ENCODE measurements at regions not wholly inside any gene's neighbourhood (a gene's known extent, or its start where the extent isn't known, plus 50 kb on each side); places are given as distances from the start of the nearest gene placed in this dataset.

DNA sequence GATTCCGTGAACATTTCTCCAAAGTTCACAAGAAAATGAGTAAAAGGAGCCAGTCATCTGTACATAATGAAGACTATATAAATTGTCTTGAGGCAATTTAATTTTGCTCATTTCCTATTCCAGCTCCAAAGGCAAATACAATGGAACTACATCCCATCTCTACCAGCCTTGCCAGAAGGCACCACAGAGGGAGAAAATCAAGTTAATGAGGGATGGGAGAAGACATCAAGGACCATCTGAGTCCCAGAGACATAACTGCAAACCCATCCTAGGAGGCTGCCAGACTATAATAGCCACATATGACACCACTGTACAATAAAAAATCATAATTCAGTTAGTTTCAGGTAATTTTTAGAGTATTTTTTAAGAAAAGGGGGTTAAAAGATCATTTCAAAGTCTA is 136.3 kb upstream of the RGMB start:
- H3K27ac ChIP-seq: no peak overlapping the region
- no peak for ATAC-seq
- no peaks in the 10 kb centered on the region for H3K27me3 ChIP-seq
- intact Hi-C loops (cut with DNase I): no loop called here
- no peaks in the 10 kb centered on the region for H3K9me3 ChIP-seq
- no peaks in the 10 kb centered on the region for H3K36me3 ChIP-seq
- H3K4me3 ChIP-seq: no peak overlapping the region
- no peak for TF ChIP-seq CTCF (IDR thresholded peaks at IDR 0.05)
- H3K4me1 ChIP-seq: no peaks in the 10 kb centered on the region
- no peak for DNase-seq

DNA sequence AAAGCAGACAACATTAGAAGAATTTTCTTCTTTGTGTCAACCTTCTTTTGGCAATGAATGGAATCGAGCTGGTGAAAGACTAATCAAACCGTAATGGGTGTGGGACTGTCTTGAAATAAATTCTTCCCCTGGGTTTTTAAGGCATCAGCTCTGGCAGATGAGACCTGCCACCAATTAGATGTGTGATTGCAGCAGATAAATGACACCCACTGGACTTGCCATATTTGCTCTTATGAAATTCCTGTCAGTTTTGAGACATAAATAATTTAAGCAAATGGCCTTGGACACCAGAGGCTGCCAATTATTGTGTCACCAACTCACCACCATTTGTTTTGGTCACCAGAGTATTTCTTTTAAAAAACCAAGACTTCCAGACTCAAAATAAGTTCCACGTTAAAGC is 135.9 kb upstream of the RGMB start:
- TF ChIP-seq CTCF (IDR thresholded peaks at IDR 0.05): no peak
- Histone ChIP-seq H3K4me3 (no peak overlapping the region), H3K9me3 (no peaks in the 10 kb centered on the region), H3K27ac (no peak overlapping the region), H3K36me3 (no peaks in the 10 kb centered on the region), H3K27me3 (no peaks in the 10 kb centered on the region), H3K4me1 (no peaks in the 10 kb centered on the region)
- ATAC-seq (no peak), DNase-seq (no peak)
- intact Hi-C loops (cut with DNase I): no loop called here

GRCh38 chr5:98638111-98638510 is 135.4 kb upstream of the RGMB start:
- TF ChIP-seq CTCF (IDR thresholded peaks at IDR 0.05): no peak
- Histone ChIP-seq H3K4me3 (no peak overlapping the region), H3K4me1 (no peaks in the 10 kb centered on the region), H3K27me3 (no peaks in the 10 kb centered on the region), H3K27ac (no peak overlapping the region), H3K9me3 (no peaks in the 10 kb centered on the region), H3K36me3 (no peaks in the 10 kb centered on the region)
- intact Hi-C loops (cut with DNase I): no loop called here
- DNase-seq (no peak), ATAC-seq (no peak)

- H3K4me3 ChIP-seq: no peak overlapping the region
- H3K36me3 ChIP-seq: no peaks in the 10 kb centered on the region
- intact Hi-C loops (cut with DNase I): no loop called here
- no peaks in the 10 kb centered on the region for H3K9me3 ChIP-seq
- H3K27me3 ChIP-seq: no peaks in the 10 kb centered on the region
- no peak overlapping the region for H3K27ac ChIP-seq
- DNase-seq (no peak), ATAC-seq (no peak)
- H3K4me1 ChIP-seq: no peaks in the 10 kb centered on the region
- TF ChIP-seq CTCF (IDR thresholded peaks at IDR 0.05): no peak
Observed at GRCh38 chr5:98638701-98639100, 134.8 kb upstream of the RGMB start.

DNA sequence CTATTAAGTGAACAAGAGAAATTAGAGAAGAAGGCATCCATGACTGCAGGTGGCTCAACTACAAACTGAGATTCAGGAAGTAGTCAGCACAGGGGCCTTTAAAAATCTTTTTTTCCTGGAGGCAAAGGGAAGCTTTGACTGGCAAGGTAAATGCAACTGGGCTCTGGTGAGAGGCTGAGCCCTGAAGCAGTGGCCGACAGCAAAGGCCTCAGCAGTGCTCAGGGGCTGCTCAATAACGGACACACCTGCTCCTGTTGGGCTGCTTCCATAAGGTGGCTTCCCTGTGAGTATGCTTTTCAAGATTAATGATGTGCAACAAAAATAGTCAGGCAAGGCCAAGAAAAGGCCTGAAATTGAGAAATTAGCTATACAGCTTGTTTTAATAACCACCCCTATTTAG is 134.2 kb upstream of the RGMB start:
- no peak for ATAC-seq
- no peak overlapping the region for H3K4me3 ChIP-seq

More for the DNA sequence above, 134.2 kb upstream of the RGMB start:
- H3K9me3 ChIP-seq: no peaks in the 10 kb centered on the region
- intact Hi-C loops (cut with DNase I): no loop called here
- H3K27me3 ChIP-seq: no peaks in the 10 kb centered on the region
- DNase-seq: no peak
- H3K4me1 ChIP-seq: no peaks in the 10 kb centered on the region
- no peaks in the 10 kb centered on the region for H3K36me3 ChIP-seq
- no peak overlapping the region for H3K27ac ChIP-seq
- TF ChIP-seq CTCF (IDR thresholded peaks at IDR 0.05): no peak

Measured in upper lobe of right lung (tissue), 1 donor.